Activated CD4-positive, alpha-beta T cell treated with anti-CD3 and anti-CD28 coated beads, Interleukin-10, Interleukin-2, amounts not matched to agents 100 ng/mL and 50 ng/mL, durations not matched to agents 16 hours and 8 hours (primary cell): ENCODE measurements at regions not wholly inside any gene's neighbourhood (a gene's known extent, or its start where the extent isn't known, plus 50 kb on each side); places are given as distances from the start of the nearest gene placed in this dataset.
"Not testable (repeated sequence)": the region's sequence is repeated elsewhere in the genome, so short reads cannot be mapped to it uniquely, and the experiment has no call there.

Experiments used
- DNase-seq: peaks from one replicate; pipeline ENCODE4 v3.0.0-alpha.2; 2020

- peak; percentile 72 for DNase-seq
Observed at GRCh38 chr1:198935306-198935921, 296.6 kb downstream of the PTPRC start.

GRCh38 chr1:198936371-198937083 lies 297.7 kb downstream of the PTPRC start:
- no peak for DNase-seq

- peak; percentile 93 for DNase-seq
Observed at GRCh38 chr1:198937231-198938031, 298.6 kb downstream of the PTPRC start.

GRCh38 chr1:198939286-198939685 lies 300.4 kb downstream of the PTPRC start:
- DNase-seq: no peak

GRCh38 chr1:198939956-198940355 lies 301.1 kb downstream of the PTPRC start:
- DNase-seq: no peak

DNA sequence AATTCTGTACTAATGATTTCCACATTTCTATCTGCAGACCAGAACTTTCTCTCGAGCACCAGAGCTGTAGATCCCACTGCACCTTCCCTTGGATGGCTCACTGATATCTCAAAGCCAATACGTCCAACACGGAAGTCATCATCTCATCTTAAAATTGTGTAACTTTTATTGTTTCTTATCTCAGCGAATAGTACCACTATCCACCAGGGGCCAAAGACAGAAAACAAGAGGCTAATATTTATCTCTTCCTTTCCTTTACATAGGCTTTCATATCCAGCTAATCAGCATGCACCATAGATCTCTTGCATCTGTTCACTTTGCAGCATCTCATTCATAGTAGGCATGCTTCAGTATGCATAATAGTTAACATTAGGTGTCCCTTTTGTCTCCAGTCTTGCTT lies 303.6 kb downstream of the PTPRC start:
- no peak for DNase-seq

GRCh38 chr1:198943484-198944187 lies 304.8 kb downstream of the PTPRC start:
- no peak for DNase-seq

DNA sequence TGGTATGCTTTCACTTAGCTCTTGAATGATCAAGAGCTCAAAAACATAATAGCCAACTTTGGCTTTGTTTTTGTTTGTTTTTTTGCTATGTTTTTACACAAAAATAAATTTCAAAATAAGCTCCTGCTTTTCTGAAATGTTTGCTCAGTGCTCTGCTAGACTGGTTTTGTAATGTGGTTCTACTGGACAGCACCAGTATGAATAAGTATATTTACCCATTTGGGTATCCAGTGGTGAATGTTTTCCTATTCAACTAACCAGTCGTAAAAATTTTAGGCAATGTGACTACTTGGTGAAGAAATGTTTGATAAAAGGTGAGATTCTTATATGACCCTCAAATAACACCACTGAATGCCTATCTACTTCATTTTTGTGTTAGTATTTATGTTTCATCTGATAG lies 308.6 kb downstream of the PTPRC start:
- DNase-seq: no peak

DNA sequence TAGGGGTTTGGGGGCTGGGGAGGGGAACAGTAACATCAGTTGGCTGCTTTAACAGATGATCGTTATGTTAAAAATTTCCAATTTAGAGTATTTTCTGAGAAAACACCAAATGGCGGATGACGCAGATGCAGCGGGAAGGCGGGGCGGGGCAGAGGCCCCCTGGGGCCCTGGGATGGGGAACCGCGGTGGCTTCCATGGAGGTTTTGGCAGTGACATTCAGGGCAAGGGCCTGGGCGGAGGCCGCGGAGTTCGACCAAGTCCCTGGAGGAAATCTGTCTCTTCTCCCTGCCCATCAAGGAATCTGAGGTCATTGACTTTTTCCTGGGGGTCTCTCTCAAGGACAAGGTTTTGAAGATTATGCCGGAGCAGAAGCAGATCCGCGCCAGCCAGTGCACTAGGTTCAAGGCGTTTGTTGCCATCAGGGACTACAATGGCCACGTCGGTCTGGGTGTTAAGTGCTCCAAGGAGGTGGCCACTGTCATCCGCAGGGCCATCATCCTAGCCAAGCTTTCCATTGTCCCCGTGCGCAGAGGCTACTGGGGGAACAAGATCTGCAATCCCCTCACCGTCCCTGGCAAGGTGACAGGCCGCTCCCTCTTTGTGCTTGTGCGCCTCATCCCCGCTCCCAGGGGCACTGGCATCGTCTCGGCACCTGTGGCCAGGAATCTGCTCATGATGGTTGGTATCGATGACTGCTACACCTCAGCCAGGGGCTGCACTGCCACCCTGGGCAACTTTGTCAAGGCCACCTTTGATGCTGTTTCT lies 310.2 kb downstream of the PTPRC start:
- no peak for DNase-seq

DNA sequence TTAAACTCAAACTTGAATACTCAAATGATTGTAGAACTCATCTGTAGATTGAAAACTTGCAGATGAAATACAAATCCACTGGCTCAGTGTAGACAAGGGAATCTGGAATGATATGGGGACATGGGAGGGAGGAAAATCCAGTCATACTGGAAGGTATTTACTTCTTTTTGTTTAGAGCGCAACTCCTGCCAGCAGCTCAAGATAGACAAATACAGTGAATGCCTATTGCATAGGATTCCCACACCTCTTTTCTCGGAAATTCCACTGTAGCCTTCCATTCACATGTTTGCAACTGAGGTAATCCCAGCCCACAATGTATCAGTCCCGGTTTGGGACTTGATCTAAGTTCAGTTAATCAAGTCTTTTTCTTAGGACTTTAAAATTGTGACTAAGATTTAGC lies 311.2 kb downstream of the PTPRC start:
- no peak for DNase-seq

GRCh38 chr1:198955085-198955484 lies 316.2 kb downstream of the PTPRC start:
- no peak for DNase-seq

- no peak for DNase-seq
Observed at GRCh38 chr1:198957044-198957443, 318.2 kb downstream of the PTPRC start.

DNA sequence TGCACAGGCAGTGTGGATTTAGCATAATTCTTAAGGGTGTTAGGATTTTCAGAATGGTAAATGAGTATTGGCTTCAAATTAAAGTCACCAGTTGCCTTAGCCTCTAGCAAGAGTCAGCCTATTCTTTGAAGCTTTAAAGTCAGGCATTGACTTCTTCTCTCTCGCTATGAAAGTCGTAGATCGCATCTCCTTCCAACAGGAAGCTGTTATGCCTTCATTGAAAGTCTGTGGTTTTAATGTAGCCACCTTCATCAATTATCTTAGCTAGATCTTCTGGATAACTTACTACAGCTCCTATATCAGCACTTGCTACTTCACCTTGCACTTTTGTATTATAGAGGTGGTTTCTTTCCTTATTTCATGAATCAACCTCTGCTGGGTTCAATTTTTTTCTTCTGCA lies 320.2 kb downstream of the PTPRC start:
- peak; percentile 41 for DNase-seq

DNA sequence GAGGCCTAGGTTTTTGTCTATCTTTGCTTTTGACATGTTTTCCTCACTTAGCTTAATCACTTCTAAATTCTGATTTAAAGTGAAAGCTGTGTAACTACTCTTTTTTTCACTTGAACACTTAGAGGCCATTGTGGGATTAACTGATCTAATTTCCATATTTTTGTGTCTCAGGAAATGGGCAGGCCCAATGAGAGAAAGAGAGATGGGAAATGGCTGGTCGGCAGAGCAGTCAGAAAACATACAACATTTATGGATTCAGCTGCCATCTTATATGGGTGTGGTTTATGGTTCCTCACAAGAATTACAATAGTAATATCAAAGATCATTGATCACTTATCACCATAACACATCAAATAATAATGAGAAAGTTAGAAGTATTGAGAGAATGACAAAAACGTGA lies 320.8 kb downstream of the PTPRC start:
- no peak for DNase-seq

GRCh38 chr1:198963796-198964195 lies 325.0 kb downstream of the PTPRC start:
- not testable (repeated sequence) for DNase-seq

DNA sequence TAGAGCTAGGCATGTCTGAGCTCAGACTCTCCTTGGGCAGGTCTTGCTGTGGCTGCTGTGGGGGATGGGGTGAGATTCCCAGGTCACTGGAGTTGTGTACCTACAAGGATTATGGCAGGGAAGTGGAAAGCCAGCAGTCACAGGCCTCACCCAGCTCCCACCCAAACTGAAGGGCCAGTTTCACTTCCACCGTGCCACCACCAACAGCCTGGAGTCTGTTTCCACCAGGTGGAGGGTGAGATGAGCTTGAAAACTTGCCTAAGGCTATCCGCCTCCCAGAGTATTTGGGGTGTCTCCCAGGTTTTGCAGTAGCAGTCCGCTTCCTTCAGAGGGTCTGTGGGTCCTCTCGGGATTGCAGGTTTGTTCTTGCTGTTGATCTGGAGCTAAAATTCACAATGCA lies 327.7 kb downstream of the PTPRC start:
- no peak for DNase-seq

- DNase-seq: no peak
Observed at GRCh38 chr1:198967566-198967965, 328.7 kb downstream of the PTPRC start.

GRCh38 chr1:198968866-198969265 lies 330.0 kb downstream of the PTPRC start:
- no peak for DNase-seq

GRCh38 chr1:198969981-198970380 lies 331.1 kb downstream of the PTPRC start:
- DNase-seq: no peak

DNA sequence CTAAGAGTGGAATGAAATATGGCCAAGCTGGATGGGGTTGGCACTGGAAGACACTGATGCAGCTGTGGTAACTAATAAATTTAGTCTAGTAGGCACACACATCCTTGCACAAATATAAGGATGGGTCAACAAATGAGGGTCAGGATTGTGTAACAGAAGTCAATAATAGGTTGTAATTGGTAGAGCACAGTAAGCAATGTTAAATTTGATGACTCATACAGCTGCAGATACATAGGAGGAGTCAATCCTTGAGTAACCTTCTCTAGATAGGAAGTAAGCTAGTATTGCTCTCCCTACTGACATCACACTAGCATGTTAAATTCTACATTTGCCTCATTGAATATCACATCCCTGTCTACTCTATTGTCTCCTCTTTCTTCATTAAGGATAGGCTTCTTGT lies 332.1 kb downstream of the PTPRC start:
- DNase-seq: no peak

DNA sequence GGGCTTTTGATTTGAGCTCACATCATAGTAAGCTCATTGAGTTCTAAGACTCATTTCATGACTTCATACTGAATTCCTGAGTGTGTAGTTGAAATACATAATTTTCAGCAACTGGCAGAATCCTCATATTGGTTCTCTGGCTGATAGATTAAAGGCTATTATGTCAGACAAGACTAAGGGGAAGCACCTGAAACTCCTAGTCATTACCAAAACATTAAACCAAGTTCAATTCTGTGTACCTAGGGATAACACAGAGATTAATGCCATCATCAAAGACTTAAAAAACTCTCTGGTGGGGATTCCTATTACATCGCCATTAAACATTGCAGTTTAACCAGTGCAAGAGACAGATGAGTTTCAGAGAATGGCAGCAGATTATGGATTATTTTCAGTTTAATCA lies 339.1 kb downstream of the PTPRC start:
- DNase-seq: peak; percentile 39

DNA sequence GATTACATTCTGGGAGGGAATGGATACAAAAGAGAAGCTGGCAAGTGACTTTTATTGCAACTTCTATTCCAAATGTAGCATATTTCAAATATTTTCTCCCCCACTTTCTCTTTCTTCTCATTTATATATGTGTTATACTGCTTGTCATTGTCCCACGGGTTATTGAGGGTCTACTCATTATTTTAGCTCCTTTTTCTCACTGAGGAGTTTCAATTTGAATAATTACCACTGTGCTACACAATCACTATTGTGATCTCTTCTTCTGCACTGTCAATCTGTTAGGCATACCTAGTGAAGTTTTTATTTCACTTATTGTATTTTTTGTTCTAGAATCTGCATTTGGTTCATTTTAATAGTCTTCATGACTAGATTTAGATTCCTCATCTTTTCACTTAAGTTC lies 339.7 kb downstream of the PTPRC start:
- DNase-seq: peak; percentile 64

GRCh38 chr1:198986036-198986435 lies 347.2 kb downstream of the PTPRC start:
- DNase-seq: no peak
